ENCODE measurements at regions not wholly inside any gene's neighbourhood (a gene's known extent, or its start where the extent isn't known, plus 50 kb on each side); places are given as distances from the start of the nearest gene placed in this dataset.

DNA sequence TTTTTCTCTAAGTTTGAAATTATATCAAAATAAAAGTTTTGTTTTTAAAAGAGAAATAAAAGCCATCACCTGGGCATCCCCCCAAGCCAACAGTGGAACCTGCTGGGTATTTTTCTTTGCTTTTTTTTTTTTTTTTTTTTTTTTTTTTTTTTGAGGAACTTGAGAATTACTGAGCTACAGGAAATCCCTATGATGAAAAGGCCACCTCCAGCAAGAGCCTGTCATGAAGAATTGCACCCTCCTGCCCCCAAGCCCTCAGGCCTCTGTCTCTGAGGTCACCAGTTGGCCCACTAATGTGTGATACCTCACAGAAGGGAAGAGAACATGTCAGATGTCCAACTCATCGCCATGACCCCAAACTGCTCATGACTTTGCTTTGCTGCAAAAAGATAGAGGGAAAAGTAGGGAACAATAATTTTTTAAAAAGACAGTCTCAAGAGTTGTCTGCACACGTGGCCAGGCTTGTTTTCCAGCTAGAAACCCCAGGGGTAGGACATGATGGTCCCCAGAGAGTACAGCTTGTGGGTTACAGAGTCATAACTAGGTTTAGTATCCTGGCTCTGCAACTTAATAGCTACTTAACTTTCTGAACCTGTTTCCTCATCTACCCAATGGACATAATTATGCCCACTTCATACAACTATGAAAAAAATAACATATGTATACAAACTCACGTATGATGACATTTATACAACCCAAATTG, 124.3 kb upstream of the EGLN3 start:
- TF ChIP-seq, protein P1, sequence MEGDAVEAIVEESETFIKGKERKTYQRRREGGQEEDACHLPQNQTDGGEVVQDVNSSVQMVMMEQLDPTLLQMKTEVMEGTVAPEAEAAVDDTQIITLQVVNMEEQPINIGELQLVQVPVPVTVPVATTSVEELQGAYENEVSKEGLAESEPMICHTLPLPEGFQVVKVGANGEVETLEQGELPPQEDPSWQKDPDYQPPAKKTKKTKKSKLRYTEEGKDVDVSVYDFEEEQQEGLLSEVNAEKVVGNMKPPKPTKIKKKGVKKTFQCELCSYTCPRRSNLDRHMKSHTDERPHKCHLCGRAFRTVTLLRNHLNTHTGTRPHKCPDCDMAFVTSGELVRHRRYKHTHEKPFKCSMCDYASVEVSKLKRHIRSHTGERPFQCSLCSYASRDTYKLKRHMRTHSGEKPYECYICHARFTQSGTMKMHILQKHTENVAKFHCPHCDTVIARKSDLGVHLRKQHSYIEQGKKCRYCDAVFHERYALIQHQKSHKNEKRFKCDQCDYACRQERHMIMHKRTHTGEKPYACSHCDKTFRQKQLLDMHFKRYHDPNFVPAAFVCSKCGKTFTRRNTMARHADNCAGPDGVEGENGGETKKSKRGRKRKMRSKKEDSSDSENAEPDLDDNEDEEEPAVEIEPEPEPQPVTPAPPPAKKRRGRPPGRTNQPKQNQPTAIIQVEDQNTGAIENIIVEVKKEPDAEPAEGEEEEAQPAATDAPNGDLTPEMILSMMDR (IDR thresholded peaks at IDR 0.05; ENCODE audit: extremely low read depth, insufficient read depth, missing control alignments) = no peak
- in situ Hi-C loops (cut with MboI; ENCODE audit: low pct_unique_long_range_greater_than_20kb, low sequenced_read_pairs, unreplicated experiment) = loop anchor here (25.0 kb wide), 1 partner anchor 238 kb away; no protein-coding TSS in a partner anchor
- no peak for DNase-seq (ENCODE audit: low spot score)

DNA sequence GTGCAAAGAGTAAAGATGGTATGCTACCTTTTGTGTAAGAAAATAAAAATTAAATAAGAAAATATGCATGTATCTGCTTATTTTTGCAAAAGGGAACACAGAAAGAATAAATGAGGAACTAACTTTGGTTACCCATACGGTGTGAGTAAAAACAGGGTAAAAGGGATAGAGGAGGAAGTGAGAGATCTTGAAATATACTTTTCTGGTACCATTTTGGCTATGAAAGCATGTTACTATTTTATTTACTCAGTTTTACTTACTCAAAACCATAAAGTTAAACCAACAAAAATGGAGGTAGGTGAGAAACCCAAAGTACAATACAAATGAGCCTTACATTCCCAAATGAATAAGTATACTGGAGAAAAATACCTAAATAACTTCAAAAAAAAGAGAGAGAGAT, 122.0 kb upstream of the EGLN3 start:
- TF ChIP-seq, protein P1 (IDR thresholded peaks at IDR 0.05; ENCODE audit: extremely low read depth, insufficient read depth, missing control alignments) = no peak
- in situ Hi-C loops (cut with MboI; ENCODE audit: low pct_unique_long_range_greater_than_20kb, low sequenced_read_pairs, unreplicated experiment) = no loop called here
- DNase-seq (ENCODE audit: low spot score) = no peak

DNA sequence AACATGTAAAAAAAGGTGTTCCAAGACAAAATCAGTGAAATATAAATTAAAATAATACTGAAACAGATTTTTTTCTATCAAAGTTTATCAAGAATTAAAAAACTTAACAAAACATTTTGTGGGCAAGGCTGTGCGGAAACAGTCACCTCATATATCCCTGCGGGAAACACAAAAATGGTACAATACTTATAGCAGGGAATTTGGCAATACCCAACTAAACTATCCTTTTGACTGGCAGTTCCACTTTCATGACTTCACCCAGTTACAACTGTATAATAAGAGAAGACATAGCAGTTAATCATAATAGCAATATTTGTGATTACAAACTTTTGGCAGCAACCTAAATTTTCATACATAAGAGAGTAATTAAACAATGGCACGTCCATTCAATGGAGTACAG, 121.5 kb upstream of the EGLN3 start:
- TF ChIP-seq, protein P1 (IDR thresholded peaks at IDR 0.05; ENCODE audit: extremely low read depth, insufficient read depth, missing control alignments) = no peak
- DNase-seq (ENCODE audit: low spot score) = no peak
- in situ Hi-C loops (cut with MboI; ENCODE audit: low pct_unique_long_range_greater_than_20kb, low sequenced_read_pairs, unreplicated experiment) = no loop called here

DNA sequence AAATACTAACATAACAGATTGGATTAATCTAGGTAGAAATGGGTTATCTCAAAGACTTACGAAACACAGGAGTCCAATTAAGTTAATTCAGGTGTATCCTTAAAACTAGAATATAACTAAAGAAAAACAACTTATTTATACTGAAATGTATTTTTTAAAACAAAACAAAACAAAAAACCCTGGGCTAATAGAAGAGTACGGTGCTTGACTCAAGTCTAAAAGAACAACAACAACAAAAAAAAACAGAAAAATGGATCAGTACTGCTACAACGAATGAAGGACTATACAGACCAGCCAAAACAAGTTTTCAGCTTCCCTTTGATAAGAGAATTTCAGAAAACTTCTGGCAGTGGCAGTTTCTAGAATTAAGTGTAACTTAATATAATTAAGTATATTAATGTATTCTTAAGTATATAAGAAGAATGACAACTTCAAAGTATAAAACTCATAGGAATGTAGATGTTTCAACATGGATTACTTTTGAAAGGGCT, 120.1 kb upstream of the EGLN3 start:
- DNase-seq (ENCODE audit: low spot score) = no peak
- TF ChIP-seq, protein P1 (IDR thresholded peaks at IDR 0.05; ENCODE audit: extremely low read depth, insufficient read depth, missing control alignments) = no peak
- in situ Hi-C loops (cut with MboI; ENCODE audit: low pct_unique_long_range_greater_than_20kb, low sequenced_read_pairs, unreplicated experiment) = no loop called here

DNA sequence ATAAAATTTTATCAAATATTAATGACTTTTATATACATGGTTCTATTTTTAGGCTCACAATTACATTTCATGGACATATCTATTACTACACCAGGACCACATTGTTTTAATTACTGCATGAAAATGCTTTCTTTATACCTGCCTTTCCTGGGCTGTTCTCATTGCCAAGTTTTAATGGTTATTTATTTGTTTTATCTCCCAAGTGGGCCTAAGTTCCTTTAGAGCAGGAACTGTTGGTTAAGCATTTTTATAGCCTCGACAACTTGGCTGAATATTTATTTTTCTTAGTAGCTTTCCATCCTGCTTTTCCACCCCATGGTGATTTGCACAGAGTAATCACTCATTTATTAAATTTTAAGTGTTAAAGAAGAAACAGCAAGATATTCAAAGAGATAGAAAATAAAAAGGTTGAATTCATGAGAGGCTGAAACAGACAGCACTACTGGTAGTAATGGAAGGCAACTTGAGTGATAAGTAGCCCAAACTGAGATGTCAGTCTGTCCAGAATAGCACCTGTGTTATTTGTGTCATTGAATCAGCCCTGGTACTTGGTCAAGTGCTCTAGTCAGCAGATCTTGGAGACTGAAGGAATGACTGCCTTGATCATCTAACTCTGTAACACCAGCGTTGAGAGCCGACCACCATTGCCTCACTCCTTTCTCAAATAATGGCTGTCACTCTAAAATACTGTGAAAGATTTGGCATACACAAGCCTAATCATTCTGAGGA, 119.1 kb upstream of the EGLN3 start:
- in situ Hi-C loops (cut with MboI; ENCODE audit: low pct_unique_long_range_greater_than_20kb, low sequenced_read_pairs, unreplicated experiment) = no loop called here
- TF ChIP-seq, protein P1 (IDR thresholded peaks at IDR 0.05; ENCODE audit: extremely low read depth, insufficient read depth, missing control alignments) = no peak
- DNase-seq (ENCODE audit: low spot score) = no peak

DNA sequence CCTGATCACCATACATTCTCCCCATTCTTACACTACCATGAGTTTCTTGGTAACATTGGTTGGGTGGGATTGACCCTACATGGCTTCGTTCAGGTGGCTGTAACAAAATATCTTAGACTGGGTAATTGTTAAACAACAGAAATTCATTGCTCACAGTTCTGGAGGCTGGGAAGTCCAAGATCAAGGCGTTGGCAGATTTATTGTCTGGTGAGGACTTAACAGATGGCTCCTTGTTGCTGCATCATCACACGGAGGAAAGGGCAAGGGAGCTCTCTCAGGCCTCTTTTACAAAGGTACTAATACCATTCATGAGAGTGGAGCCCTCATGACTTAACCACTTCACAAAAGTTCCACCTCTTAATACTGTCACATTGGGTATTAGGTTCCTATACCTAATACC, 116.7 kb upstream of the EGLN3 start:
- DNase-seq (ENCODE audit: low spot score) = no peak
- TF ChIP-seq, protein P1 (IDR thresholded peaks at IDR 0.05; ENCODE audit: extremely low read depth, insufficient read depth, missing control alignments) = no peak
- in situ Hi-C loops (cut with MboI; ENCODE audit: low pct_unique_long_range_greater_than_20kb, low sequenced_read_pairs, unreplicated experiment) = no loop called here
